Stomach (tissue), 8 donors: ENCODE measurements at regions not wholly inside any gene's neighbourhood (a gene's known extent, or its start where the extent isn't known, plus 50 kb on each side); places are given as distances from the start of the nearest gene placed in this dataset.

ENCODE experiments used
- DNase-seq, 2 donors: peaks; one replicate each; pipeline versions ENCODE4 v3.0.0 to v3.0.0-alpha.2; 2013 to 2019
- H3K27ac ChIP-seq, 5 donors: fragments of 200-600 bp in 4 of 5; sonication (generic) in 4 of 5; one replicate each; pipeline ENCODE4 v1.5.1; 2013 to 2019; ENCODE audit warnings: mild to moderate bottlenecking in 1 of 5, moderate library complexity in 1 of 5
- H3K27me3 ChIP-seq, 3 donors: fragments of 200-600 bp; sonication (generic); one replicate each; pipeline ENCODE4 v1.5.1; 2017 to 2019; ENCODE audit warnings: mixed run types in 1 of 3
- H3K36me3 ChIP-seq, 4 donors: fragments of 200-600 bp; sonication (generic); 1 replicate in 3 of 4; 2 replicates in 1 of 4; pipeline ENCODE4 v1.5.1; 2016 to 2019
- H3K4me1 ChIP-seq, 4 donors: fragments of 200-600 bp; sonication (generic); one replicate each; pipeline ENCODE4 v1.5.1; 2016 to 2019
- H3K4me3 ChIP-seq, 4 donors: fragments of 200-600 bp; sonication (generic) in 3 of 4; one replicate each; pipeline ENCODE4 v1.5.1; 2016 to 2019; ENCODE audit warnings: mild to moderate bottlenecking in 1 of 4
- H3K9me3 ChIP-seq, 4 donors: fragments of 200-600 bp; sonication (generic); one replicate each; pipeline ENCODE4 v1.5.1; 2016 to 2019
- CTCF ChIP-seq, 7 experiments: fragments of 450-650 bp in 4 of 7; fragments of 200-600 bp in 3 of 7; sonication (generic) in 3 of 7; IDR thresholded peaks; one replicate each; pipeline ENCODE4 v1.5.1; 2016 to 2019; ENCODE audit warnings: antibody characterized with exemption in 7 of 7, control low read depth in 2 of 7, mild to moderate bottlenecking in 1 of 7
- EP300 ChIP-seq: sonication (generic); formaldehyde crosslinking; IDR thresholded peaks from one replicate; pipeline ENCODE4 v1.6.1; 2017; ENCODE audit warnings: antibody characterized with exemption
- POLR2A ChIP-seq, 4 donors: fragments of 450-650 bp; IDR thresholded peaks; one replicate each; pipeline ENCODE4 v1.6.1; 2016; ENCODE audit warnings: antibody characterized with exemption in 4 of 4, control low read depth in 2 of 4, mild to moderate bottlenecking in 1 of 4, moderate library complexity in 1 of 4
- POLR2AphosphoS5 ChIP-seq, 3 donors: sonication (generic); formaldehyde crosslinking; IDR thresholded peaks; one replicate each; pipeline ENCODE4 v1.6.1; 2016; ENCODE audit warnings: antibody characterized with exemption in 3 of 3
- WGBS, 5 donors: extraction: QIAGEN DNeasy Blood & Tissue Kit in 3 of 5; methylation state at CpG; one replicate each; pipeline versions ENCODE4 v1.1.5 to v1.1.7; 2013 to 2018; 5-methylcytosine and 5-hydroxymethylcytosine counted together
- intact Hi-C: fragments of 100-400 bp; cut with DNase I; formaldehyde crosslinking; loops from one replicate; pipeline ENCODE4 v1.15.1; 2023; ENCODE audit warnings: low total_unique reads
- donor health status: healthy with polysubstance abuse.
- donor health status: Bipolar disorder and iron deficiency.
- donor health status: healthy.

- H3K4me3 ChIP-seq = peak overlapping the region in 1 of 4 donors; percentile 35
- intact Hi-C loops = no loop called here
- peaks cover 8 to 93% (median 54%) of the 10 kb centered on the region in 3 donors for H3K27me3 ChIP-seq
- DNase-seq = no peak
- H3K4me1 ChIP-seq = peaks cover 5 to 11% (median 10%) of the 10 kb centered on the region in 4 donors
- TF ChIP-seq CTCF (IDR thresholded peaks at IDR 0.05) = no peak
- no peak for TF ChIP-seq EP300
- TF ChIP-seq POLR2AphosphoS5 (IDR thresholded peaks at IDR 0.05) = no peak
- no peak for TF ChIP-seq POLR2A (IDR thresholded peaks at IDR 0.05)
- WGBS, 5 donors = 19 to 37% (median 21%) methylated on average over 9 to 35 of the region's 35 CpGs
- no peaks in the 10 kb centered on the region for H3K9me3 ChIP-seq
- no peaks in the 10 kb centered on the region for H3K36me3 ChIP-seq
- H3K27ac ChIP-seq = no peak overlapping the region
Measured at GRCh38 chr17:36807496-36808179, 129.6 kb upstream of the LHX1 start.

GRCh38 chr17:36808180-36808661 lies 129.1 kb upstream of the LHX1 start:
- no peak for TF ChIP-seq CTCF (IDR thresholded peaks at IDR 0.05)
- no peak for TF ChIP-seq POLR2A (IDR thresholded peaks at IDR 0.05)
- TF ChIP-seq EP300 = no peak
- TF ChIP-seq POLR2AphosphoS5 (IDR thresholded peaks at IDR 0.05) = no peak
- Histone ChIP-seq H3K4me1 (peaks cover 5 to 11% (median 10%) of the 10 kb centered on the region in 4 donors), H3K4me3 (peak overlapping the region in 2 of 4 donors; percentile 21 to 35), H3K9me3 (no peaks in the 10 kb centered on the region), H3K36me3 (no peaks in the 10 kb centered on the region), H3K27me3 (peaks cover 8 to 99% (median 59%) of the 10 kb centered on the region in 3 donors), H3K27ac (no peak overlapping the region)
- WGBS, 5 donors = 2 to 3% (median 3%) methylated on average over 14 to 60 of the region's 60 CpGs; no CpG with 5 or more reads in 1 of the 5 donors
- intact Hi-C loops = no loop called here
- peak in 1 of 2 donors; percentile 37 for DNase-seq

- TF ChIP-seq CTCF (IDR thresholded peaks at IDR 0.05) (no peak), POLR2AphosphoS5 (IDR thresholded peaks at IDR 0.05) (no peak), POLR2A (IDR thresholded peaks at IDR 0.05) (no peak), EP300 (no peak)
- Histone ChIP-seq H3K9me3 (no peaks in the 10 kb centered on the region), H3K27me3 (peaks cover 8 to 100% (median 75%) of the 10 kb centered on the region in 3 donors), H3K4me3 (no peak overlapping the region), H3K36me3 (no peaks in the 10 kb centered on the region), H3K27ac (no peak overlapping the region), H3K4me1 (peaks cover 5 to 10% (median 9%) of the 10 kb centered on the region in 4 donors)
- DNase-seq = no peak
- intact Hi-C loops = no loop called here
- 9 to 24% (median 12%) methylated on average over 7 to 9 of the region's 9 CpGs for WGBS, 5 donors
Measured at GRCh38 chr17:36812762-36813161, 124.5 kb upstream of the LHX1 start.

DNA sequence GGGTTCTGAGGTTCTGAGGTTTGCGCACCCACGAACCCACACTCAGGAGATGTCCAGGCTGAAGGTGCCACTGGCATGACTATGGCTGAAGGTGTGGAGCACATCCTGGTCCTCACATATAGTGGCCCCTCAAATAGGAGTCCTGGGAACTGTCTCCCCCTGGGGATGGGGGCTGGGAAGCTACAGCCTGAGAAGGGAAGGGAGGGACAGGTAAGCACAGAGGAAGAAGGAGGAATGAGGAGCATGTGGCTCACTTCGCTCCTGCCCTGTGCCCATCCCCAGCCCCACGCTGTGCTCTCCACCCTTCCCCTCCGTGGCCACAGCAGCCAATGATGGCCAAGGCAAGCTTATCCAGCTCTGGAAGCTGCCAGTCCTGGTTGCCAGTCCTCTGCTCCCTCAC lies 123.9 kb upstream of the LHX1 start:
- 56 to 67% (median 64%) methylated on average over 5 of the region's 5 CpGs for WGBS, 5 donors
- no peak for DNase-seq
- Histone ChIP-seq H3K4me1 (peaks cover 1 to 4% (median 4%) of the 10 kb centered on the region in 4 donors), H3K9me3 (no peaks in the 10 kb centered on the region), H3K4me3 (no peak overlapping the region), H3K27ac (no peak overlapping the region), H3K27me3 (peaks cover 3 to 100% (median 69%) of the 10 kb centered on the region in 3 donors), H3K36me3 (no peaks in the 10 kb centered on the region)
- intact Hi-C loops = no loop called here
- no peak for TF ChIP-seq CTCF (IDR thresholded peaks at IDR 0.05)
